ENCODE measurements at regions not wholly inside any gene's neighbourhood (a gene's known extent, or its start where the extent isn't known, plus 50 kb on each side); places are given as distances from the start of the nearest gene placed in this dataset.

- TF ChIP-seq POLR2AphosphoS5 (IDR thresholded peaks at IDR 0.05; ENCODE audit: low read depth, low read length) (no peak), POLR2A (IDR thresholded peaks at IDR 0.05; ENCODE audit: low read depth, low read length) (no peak), TAF1 (IDR thresholded peaks at IDR 0.05; ENCODE audit: borderline replicate concordance, low read depth, low read length) (no peak)
Measured at GRCh38 chr14:25485381-25485780, 435.4 kb upstream of the STXBP6 start.

Data from GM12892 (cell line).